SK-N-MC (cell line): ENCODE measurements at regions not wholly inside any gene's neighbourhood (a gene's known extent, or its start where the extent isn't known, plus 50 kb on each side); places are given as distances from the start of the nearest gene placed in this dataset.
"Not testable (repeated sequence)": the region's sequence is repeated elsewhere in the genome, so short reads cannot be mapped to it uniquely, and the experiment has no call there.

Experiments used
- EZH2 ChIP-seq: fragments of 200-600 bp; sonication (generic); IDR thresholded peaks from one replicate; pipeline ENCODE4 v1.6.1; 2017; ENCODE audit warnings: antibody characterized with exemption
- FOXP2 ChIP-seq: optimal IDR thresholded peaks from 2 replicates; pipeline ENCODE3; 2011; ENCODE audit warnings: mild to moderate bottlenecking, moderate library complexity; ENCODE audit not compliant: insufficient read depth; ENCODE audit errors: extremely low read length, control extremely low read depth
- POLR2AphosphoS5 ChIP-seq: IDR thresholded peaks from 2 replicates; pipeline ENCODE4 v1.6.1; 2012; ENCODE audit warnings: mild to moderate bottlenecking, low read depth, low read length, borderline replicate concordance

DNA sequence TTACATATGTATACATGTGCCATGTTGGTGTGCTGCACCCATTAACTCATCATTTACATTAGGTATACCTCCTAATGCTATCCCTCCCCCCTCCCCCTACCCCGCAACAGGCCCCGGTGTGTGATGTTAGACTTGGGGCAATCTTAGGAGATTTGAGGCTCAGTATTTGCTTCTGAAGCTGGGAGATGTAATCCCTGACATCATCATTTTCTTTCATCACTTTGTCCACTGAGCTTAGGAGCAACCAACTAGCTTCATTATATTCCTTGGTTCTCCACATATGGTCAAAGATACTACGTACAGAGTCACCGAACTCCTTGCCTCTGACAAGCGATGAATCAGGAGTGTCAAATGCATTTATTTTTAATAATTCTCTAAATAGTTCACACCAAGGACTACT, 239.7 kb upstream of the CYRIA start:
- TF ChIP-seq EZH2, POLR2AphosphoS5, FOXP2: not testable (repeated sequence)
